ENCODE measurements at regions not wholly inside any gene's neighbourhood (a gene's known extent, or its start where the extent isn't known, plus 50 kb on each side); places are given as distances from the start of the nearest gene placed in this dataset.

DNA sequence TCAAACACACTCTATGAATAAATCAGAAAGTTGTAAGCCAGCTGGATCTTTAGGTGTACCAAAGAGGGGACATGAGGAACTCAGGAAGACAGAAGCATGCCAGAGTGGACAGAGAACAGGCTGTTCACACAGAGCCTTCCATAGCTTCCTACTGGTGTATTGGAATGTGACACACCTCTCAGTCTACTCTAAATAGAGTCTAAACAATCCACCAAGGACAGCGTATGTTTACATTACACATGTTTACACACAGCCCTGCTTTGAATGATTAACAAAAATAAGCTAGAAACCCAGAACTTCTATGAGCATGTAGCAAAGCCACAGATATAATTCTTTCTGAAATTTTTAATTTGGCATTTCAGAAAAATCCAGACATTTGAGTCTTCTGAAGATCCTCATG, 1279.0 kb upstream of the CDH8 start:
- H3K27ac ChIP-seq (replicated peaks; ENCODE audit: low read length): no peak overlapping the region

DNA sequence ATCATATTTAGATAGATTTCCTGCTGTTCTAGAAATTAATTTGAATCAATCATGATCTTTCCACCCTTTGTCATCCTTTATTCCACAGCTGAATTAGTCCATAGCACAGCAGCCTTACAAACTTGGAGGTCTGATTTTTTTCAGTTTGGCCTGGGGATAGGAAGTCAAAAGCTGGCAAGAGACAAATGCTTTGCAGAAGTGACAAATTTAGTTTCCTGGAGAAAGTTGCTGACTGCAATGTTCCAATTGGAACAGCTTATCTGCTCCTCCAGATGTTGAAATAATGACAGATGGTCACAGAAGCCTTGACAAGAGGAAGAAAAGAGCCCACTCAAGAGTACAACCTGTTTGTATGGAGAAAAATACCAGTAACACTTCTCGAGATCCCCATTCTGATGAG, 1276.1 kb upstream of the CDH8 start:
- H3K9ac ChIP-seq (ENCODE audit: low read depth, low read length, poor library complexity): no peak overlapping the region
- no peaks in the 10 kb centered on the region for H3K9me3 ChIP-seq (replicated peaks in 1 of 2; ENCODE audit: control insufficient read depth in 2 of 2, insufficient read depth in 1 of 2, low read depth in 1 of 2, low read length in 2 of 2)
- H2AK5ac ChIP-seq (ENCODE audit: low read depth, low read length): no peak overlapping the region
- H3K23ac ChIP-seq (ENCODE audit: low read depth, low read length, poor library complexity): no peak overlapping the region
- H2AFZ ChIP-seq (ENCODE audit: low read length): no peak overlapping the region
- no peak overlapping the region for H3K18ac ChIP-seq (ENCODE audit: low read length)
- H2BK12ac ChIP-seq (ENCODE audit: low read length): no peak overlapping the region
- no peak overlapping the region for H3K4me3 ChIP-seq (ENCODE audit: low read length in 2 of 2)
- H3K4me1 ChIP-seq (ENCODE audit: control insufficient read depth in 2 of 2, insufficient read depth in 1 of 2, low read depth in 1 of 2, low read length in 2 of 2): no peaks in the 10 kb centered on the region
- WGBS, 2 donors (ENCODE audit: extremely low coverage in 2 of 2, insufficient read length in 2 of 2, insufficient replicate concordance in 1 of 2): no CpG with 5 or more reads among the region's 1 CpG
- H2BK5ac ChIP-seq (ENCODE audit: low read length): no peak overlapping the region
- H2BK15ac ChIP-seq (ENCODE audit: low read length): no peak overlapping the region
- no peaks in the 10 kb centered on the region for H3K36me3 ChIP-seq (replicated peaks in 1 of 2; ENCODE audit: control insufficient read depth in 2 of 2, insufficient read depth in 2 of 2, low read length in 2 of 2)
- H3K4ac ChIP-seq (ENCODE audit: low read length): no peak overlapping the region
- no peak overlapping the region for H3K14ac ChIP-seq (ENCODE audit: low read length)
- no peaks in the 10 kb centered on the region for H3K27me3 ChIP-seq (ENCODE audit: control insufficient read depth in 3 of 3, insufficient read depth in 3 of 3, low read depth in 1 of 3, low read length in 3 of 3)
- H3K27ac ChIP-seq (replicated peaks; ENCODE audit: low read length): no peak overlapping the region
- H2BK120ac ChIP-seq (ENCODE audit: low read depth, low read length): no peak overlapping the region
- no peak overlapping the region for H3K4me2 ChIP-seq (ENCODE audit: insufficient read depth, low read length, poor library complexity, severe bottlenecking)
- H3K79me1 ChIP-seq (ENCODE audit: low read depth, low read length): no peaks in the 10 kb centered on the region
- DNase-seq (ENCODE audit: low spot score): no peak
- H4K91ac ChIP-seq (ENCODE audit: low read depth, low read length, poor library complexity): no peak overlapping the region
- no peak overlapping the region for H4K8ac ChIP-seq (ENCODE audit: low read depth, low read length)

More for the DNA sequence above, 1279.0 kb upstream of the CDH8 start:
- Histone ChIP-seq H2BK15ac (ENCODE audit: low read length) (no peak overlapping the region), H2AFZ (ENCODE audit: low read length) (peak overlapping the region; percentile 6), H4K8ac (ENCODE audit: low read depth, low read length) (no peak overlapping the region), H2AK5ac (ENCODE audit: low read depth, low read length) (no peak overlapping the region), H3K9me3 (replicated peaks in 1 of 2; ENCODE audit: control insufficient read depth in 2 of 2, insufficient read depth in 1 of 2, low read depth in 1 of 2, low read length in 2 of 2) (no peaks in the 10 kb centered on the region), H3K4me2 (ENCODE audit: insufficient read depth, low read length, poor library complexity, severe bottlenecking) (no peak overlapping the region), H2BK120ac (ENCODE audit: low read depth, low read length) (no peak overlapping the region), H3K27me3 (ENCODE audit: control insufficient read depth in 3 of 3, insufficient read depth in 3 of 3, low read depth in 1 of 3, low read length in 3 of 3) (no peaks in the 10 kb centered on the region), H3K18ac (ENCODE audit: low read length) (no peak overlapping the region), H3K79me1 (ENCODE audit: low read depth, low read length) (no peaks in the 10 kb centered on the region), H3K36me3 (replicated peaks in 1 of 2; ENCODE audit: control insufficient read depth in 2 of 2, insufficient read depth in 2 of 2, low read length in 2 of 2) (no peaks in the 10 kb centered on the region), H2BK5ac (ENCODE audit: low read length) (no peak overlapping the region), H4K91ac (ENCODE audit: low read depth, low read length, poor library complexity) (no peak overlapping the region), H3K23ac (ENCODE audit: low read depth, low read length, poor library complexity) (no peak overlapping the region), H3K9ac (ENCODE audit: low read depth, low read length, poor library complexity) (no peak overlapping the region), H3K14ac (ENCODE audit: low read length) (no peak overlapping the region), H3K4ac (ENCODE audit: low read length) (no peak overlapping the region), H3K4me1 (ENCODE audit: control insufficient read depth in 2 of 2, insufficient read depth in 1 of 2, low read depth in 1 of 2, low read length in 2 of 2) (no peaks in the 10 kb centered on the region), H2BK12ac (ENCODE audit: low read length) (no peak overlapping the region), H3K4me3 (ENCODE audit: low read length in 2 of 2) (no peak overlapping the region)
- no peak for DNase-seq (ENCODE audit: low spot score)
- no CpG with 5 or more reads among the region's 1 CpG for WGBS, 2 donors (ENCODE audit: extremely low coverage in 2 of 2, insufficient read length in 2 of 2, insufficient replicate concordance in 1 of 2)

DNA sequence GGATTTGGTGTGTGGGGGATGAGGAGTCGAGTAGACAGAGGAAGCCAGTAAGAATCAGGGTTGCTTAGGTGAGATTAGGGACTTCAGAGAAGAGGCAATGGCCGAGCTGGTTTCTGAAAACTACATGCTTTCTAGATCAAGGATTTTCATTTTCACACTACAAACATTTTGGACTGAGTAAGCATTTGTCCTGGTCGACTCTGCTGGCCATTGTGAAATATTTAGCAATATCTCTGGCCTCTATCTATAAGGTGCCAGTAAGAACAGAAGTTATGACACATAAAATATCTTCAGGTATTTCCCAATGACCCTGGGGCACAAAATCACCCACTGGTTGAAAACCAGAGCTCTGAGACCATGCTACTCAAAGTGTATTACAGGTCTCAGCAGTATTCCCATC, 1275.1 kb upstream of the CDH8 start:
- Histone ChIP-seq H3K4me3 (ENCODE audit: low read length in 2 of 2) (no peak overlapping the region), H3K36me3 (replicated peaks in 1 of 2; ENCODE audit: control insufficient read depth in 2 of 2, insufficient read depth in 2 of 2, low read length in 2 of 2) (no peaks in the 10 kb centered on the region), H4K91ac (ENCODE audit: low read depth, low read length, poor library complexity) (no peak overlapping the region), H2BK12ac (ENCODE audit: low read length) (no peak overlapping the region), H3K9ac (ENCODE audit: low read depth, low read length, poor library complexity) (no peak overlapping the region), H3K4me1 (ENCODE audit: control insufficient read depth in 2 of 2, insufficient read depth in 1 of 2, low read depth in 1 of 2, low read length in 2 of 2) (no peaks in the 10 kb centered on the region), H4K8ac (ENCODE audit: low read depth, low read length) (no peak overlapping the region), H3K27me3 (ENCODE audit: control insufficient read depth in 3 of 3, insufficient read depth in 3 of 3, low read depth in 1 of 3, low read length in 3 of 3) (no peaks in the 10 kb centered on the region), H3K14ac (ENCODE audit: low read length) (no peak overlapping the region), H3K79me1 (ENCODE audit: low read depth, low read length) (no peaks in the 10 kb centered on the region), H2BK5ac (ENCODE audit: low read length) (no peak overlapping the region), H3K4me2 (ENCODE audit: insufficient read depth, low read length, poor library complexity, severe bottlenecking) (no peak overlapping the region), H3K18ac (ENCODE audit: low read length) (no peak overlapping the region), H2BK120ac (ENCODE audit: low read depth, low read length) (no peak overlapping the region), H3K9me3 (replicated peaks in 1 of 2; ENCODE audit: control insufficient read depth in 2 of 2, insufficient read depth in 1 of 2, low read depth in 1 of 2, low read length in 2 of 2) (no peaks in the 10 kb centered on the region), H2AK5ac (ENCODE audit: low read depth, low read length) (no peak overlapping the region), H2BK15ac (ENCODE audit: low read length) (no peak overlapping the region), H3K27ac (replicated peaks; ENCODE audit: low read length) (no peak overlapping the region), H3K4ac (ENCODE audit: low read length) (no peak overlapping the region), H3K23ac (ENCODE audit: low read depth, low read length, poor library complexity) (no peak overlapping the region), H2AFZ (ENCODE audit: low read length) (no peak overlapping the region)
- no peak for DNase-seq (ENCODE audit: low spot score)
- WGBS, 2 donors (ENCODE audit: extremely low coverage in 2 of 2, insufficient read length in 2 of 2, insufficient replicate concordance in 1 of 2): no CpG with 5 or more reads among the region's 3 CpGs

DNA sequence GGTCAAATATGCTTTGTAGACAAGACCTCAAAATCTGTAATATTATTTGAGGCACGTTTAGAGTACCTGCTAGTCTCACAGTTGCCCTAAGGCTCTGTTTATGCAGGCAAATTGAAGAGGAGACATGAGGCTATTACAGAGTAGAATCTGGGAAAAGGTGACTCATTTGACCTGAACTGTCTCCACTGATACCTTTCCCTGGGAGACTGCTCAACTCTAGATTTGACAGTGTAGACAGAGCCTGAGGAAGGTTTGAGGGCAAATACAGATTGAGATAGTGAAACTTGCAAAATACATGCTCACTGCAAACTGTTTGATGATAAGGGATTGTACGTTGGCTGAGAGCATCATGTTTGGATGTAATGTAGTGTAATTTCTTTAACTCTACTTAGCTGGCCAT, 1266.6 kb upstream of the CDH8 start:
- Histone ChIP-seq H3K4me2 (ENCODE audit: insufficient read depth, low read length, poor library complexity, severe bottlenecking) (no peak overlapping the region), H3K36me3 (replicated peaks in 1 of 2; ENCODE audit: control insufficient read depth in 2 of 2, insufficient read depth in 2 of 2, low read length in 2 of 2) (no peaks in the 10 kb centered on the region), H3K18ac (ENCODE audit: low read length) (no peak overlapping the region), H3K9ac (ENCODE audit: low read depth, low read length, poor library complexity) (no peak overlapping the region), H3K23ac (ENCODE audit: low read depth, low read length, poor library complexity) (no peak overlapping the region), H2AFZ (ENCODE audit: low read length) (no peak overlapping the region), H2BK12ac (ENCODE audit: low read length) (no peak overlapping the region), H2BK15ac (ENCODE audit: low read length) (no peak overlapping the region), H3K4ac (ENCODE audit: low read length) (no peak overlapping the region), H2BK5ac (ENCODE audit: low read length) (no peak overlapping the region), H4K91ac (ENCODE audit: low read depth, low read length, poor library complexity) (no peak overlapping the region), H3K4me3 (ENCODE audit: low read length in 2 of 2) (no peak overlapping the region), H3K79me1 (ENCODE audit: low read depth, low read length) (no peaks in the 10 kb centered on the region), H2BK120ac (ENCODE audit: low read depth, low read length) (no peak overlapping the region), H3K27ac (replicated peaks; ENCODE audit: low read length) (no peak overlapping the region), H3K4me1 (ENCODE audit: control insufficient read depth in 2 of 2, insufficient read depth in 1 of 2, low read depth in 1 of 2, low read length in 2 of 2) (peaks cover 9 to 12% of the 10 kb centered on the region in 2 donors), H2AK5ac (ENCODE audit: low read depth, low read length) (no peak overlapping the region), H4K8ac (ENCODE audit: low read depth, low read length) (no peak overlapping the region), H3K27me3 (ENCODE audit: control insufficient read depth in 3 of 3, insufficient read depth in 3 of 3, low read depth in 1 of 3, low read length in 3 of 3) (no peaks in the 10 kb centered on the region), H3K9me3 (replicated peaks in 1 of 2; ENCODE audit: control insufficient read depth in 2 of 2, insufficient read depth in 1 of 2, low read depth in 1 of 2, low read length in 2 of 2) (no peaks in the 10 kb centered on the region), H3K14ac (ENCODE audit: low read length) (no peak overlapping the region)
- DNase-seq (ENCODE audit: low spot score): no peak
- no CpG with 5 or more reads among the region's 2 CpGs for WGBS, 2 donors (ENCODE audit: extremely low coverage in 2 of 2, insufficient read length in 2 of 2, insufficient replicate concordance in 1 of 2)
